NCI-H748 (cell line): ENCODE measurements at regions not wholly inside any gene's neighbourhood (a gene's known extent, or its start where the extent isn't known, plus 50 kb on each side); places are given as distances from the start of the nearest gene placed in this dataset.

Source experiments
- DNase-seq: peaks from one replicate; lab custom pipeline; 2025; ENCODE audit not compliant: unreplicated experiment; lab: John Stamatoyannopoulos, UW

DNA sequence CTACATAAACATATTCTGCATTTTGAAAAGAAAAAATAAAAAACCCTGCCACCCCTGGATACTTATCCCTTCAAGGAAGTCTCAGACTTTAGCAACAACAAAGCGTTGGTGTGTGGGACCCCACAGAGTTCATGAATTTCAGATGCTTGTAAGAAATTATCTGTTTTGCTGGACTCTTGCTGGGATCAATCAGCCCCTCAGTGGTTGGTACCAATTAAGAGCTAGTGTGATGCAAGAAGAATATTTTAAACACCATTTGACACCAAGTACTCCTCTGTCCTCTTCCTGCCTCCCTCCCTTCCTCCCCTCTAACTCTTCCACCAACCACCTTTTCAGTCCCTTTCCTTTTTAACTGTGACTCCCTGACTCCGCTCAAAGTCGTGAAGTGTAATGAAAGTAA lies 51.5 kb downstream of the SST start:
- peak; percentile 5 for DNase-seq

DNA sequence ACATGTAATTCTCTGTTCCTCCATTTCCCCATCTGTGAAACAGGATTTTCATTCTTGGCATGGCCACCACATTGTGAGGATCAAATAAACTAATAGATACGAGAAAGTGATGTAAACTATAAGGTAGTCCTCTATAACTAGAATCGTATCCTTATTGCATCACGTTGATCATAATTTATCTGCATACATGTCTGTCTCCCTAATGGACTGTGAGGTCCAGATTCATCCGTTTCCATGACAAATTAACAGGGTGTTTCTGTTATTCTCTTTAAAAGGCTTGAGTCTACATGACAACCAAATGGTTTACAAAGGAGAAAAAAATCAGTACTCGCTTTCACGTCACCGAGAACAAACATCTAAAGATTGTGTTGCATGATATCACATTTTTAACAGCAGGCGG lies 53.0 kb downstream of the SST start:
- no peak for DNase-seq

DNA sequence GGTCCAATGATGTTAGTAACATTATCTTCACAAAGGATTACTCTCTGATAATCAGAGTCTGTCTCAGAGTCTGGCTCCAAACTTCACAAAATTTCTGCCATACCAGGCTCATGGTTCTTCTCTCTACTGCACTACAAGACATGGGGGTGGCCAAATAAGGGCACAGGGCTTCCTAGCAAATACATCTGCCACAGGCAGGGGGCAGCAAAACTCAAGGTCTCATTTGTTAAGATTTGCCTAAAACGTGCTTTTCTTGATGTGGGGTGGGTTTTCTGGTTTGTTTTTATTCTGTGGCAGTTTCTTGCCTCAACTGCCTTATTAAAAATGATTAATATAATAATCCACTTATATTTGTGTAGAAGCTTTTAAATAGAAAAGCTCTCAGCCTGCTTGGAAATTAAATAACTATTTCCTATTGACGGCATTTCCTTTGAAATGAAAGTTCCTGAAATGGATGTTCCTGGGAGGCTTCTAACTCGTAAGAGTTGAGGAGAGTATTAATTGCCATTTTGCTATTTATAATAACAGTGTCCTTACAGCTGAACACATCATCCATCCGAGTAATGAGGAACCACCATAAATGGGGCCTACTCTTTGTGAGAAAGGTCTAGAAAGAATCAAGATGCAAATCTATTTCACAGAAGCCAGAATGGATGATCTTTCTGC lies 53.8 kb downstream of the SST start:
- peak; percentile 34 for DNase-seq

DNA sequence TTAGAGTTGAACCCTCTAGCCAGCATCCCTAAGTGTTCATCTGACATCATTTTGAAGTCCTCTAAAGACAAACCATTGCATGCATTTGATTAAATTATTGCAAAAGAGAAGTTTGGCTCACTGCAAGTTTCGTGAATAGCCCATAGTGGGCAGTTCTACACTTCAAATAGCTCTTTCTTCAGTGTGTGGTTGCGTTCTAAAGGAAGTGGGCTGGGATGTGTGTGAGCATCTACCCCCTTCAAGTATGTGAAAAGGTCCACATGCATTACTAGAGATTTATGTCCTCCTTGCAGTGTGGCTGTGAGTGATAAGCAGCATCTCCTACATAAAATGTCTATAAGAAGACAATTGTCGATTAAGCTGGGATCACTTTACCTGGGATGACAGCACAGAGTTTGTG lies 54.6 kb downstream of the SST start:
- DNase-seq = no peak

DNA sequence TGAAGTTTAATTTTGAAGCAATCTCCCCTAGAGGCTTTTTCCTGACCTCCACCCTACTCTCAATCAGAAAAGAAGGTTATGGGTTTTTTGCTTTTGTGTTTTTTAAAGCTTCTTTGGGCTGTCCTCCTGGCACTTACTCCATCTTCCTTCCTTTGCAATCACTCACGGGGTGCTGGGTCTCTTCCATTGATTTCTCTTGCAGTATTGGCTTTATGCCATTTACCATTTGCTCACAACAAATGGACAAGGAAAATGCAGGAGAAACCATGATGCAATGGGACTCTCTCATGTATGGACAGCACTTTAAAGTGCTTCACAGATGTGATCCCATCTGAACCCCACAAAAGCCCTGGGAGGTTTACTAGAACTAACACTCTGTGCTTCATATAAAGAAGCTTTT lies 57.5 kb downstream of the SST start:
- DNase-seq = no peak

DNA sequence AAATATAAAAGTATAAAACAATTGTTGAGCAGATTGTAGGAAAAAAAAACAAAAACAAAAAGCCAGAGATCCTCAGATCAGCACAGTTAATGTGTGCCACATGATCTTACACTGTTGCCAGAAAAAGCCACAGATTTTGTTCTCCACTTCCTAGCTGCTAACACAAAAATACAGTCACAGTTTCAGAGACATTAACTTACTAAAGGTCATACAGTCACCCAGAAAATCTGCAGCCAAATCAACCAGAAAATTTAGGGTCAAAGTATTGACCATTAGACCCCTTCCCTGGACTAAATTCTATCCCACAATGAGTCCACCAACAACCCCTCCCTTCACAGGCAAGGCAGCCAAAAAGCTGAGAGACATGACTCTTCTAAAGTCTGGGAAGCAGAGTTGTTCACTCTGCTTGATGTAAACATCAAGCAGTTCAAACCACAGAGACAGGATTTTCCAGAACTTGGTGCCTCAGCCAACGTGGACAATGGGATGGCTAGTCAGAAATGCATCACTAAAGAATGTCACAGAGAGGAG lies 59.1 kb downstream of the SST start:
- DNase-seq = no peak

DNA sequence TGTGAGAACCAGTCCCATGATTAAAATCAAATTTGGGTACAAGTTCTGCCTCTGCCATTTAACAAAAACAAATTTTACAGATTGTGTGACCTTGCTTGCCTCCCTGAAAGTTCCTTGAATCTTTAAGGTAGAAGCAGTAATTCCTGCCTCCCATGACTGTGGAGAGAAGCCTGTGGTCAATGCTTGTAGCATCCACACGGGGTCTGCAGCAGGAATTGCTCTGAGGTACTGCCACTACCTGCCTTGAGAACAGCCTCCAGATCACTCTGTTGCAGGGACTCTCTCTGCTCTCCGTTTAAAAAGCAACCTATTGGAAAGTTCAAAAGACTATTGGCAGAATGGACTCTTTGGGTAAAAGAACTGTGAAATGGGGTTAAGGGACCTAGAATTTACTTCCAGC lies 75.9 kb downstream of the SST start:
- DNase-seq = no peak

DNA sequence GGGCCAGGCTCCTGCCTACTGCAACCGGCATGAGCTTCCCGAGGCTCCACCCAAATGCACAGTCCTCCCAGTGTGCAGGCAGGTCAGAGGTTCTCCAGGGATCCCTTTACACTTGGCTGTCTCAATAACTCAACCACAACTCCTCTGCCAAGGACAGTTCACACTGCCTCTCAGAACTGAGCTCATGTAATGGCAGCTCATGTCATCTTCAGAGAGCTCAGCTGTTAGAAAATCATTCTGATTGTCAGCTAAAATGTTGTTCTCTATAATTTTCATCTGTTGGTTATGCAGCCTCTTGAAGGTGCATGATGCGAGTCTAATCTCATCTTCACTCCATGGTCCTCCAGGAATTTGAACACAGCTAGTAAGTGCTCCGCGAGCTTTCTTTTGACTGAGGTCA lies 76.7 kb downstream of the SST start:
- no peak for DNase-seq

DNA sequence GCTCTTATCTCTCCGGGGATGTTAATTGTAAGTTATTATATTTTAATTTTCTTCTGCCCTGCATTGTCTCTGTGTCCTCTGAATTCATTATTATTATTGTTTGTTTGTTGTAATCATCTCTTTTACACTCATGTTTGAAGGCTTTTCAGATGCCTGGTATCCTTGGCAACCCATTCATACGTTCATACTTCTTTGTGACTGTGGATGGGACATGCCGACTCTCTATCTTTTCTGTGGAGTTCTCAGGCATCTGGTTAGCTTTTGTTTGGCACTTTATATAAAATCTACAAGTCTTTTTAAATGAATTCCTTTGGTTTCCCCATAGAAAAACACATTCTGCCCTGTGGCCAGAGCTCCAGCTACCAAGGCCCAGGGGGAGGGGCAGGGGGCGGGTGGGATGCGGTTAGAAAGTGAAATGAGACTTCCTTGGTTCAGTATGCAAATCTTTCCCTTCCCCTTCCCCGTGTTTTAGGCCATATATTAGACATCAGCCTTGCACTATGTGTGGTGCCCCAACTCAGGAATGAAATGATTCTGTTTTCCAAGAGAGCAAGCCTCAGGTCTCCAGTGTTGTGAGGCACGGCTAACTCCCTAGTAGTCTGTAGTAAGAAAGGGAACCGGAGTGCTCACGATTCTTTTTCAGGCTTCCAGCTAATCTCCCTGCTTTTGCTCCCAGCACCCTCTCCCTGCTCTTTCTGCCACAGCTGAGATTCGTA lies 79.2 kb downstream of the SST start:
- DNase-seq = no peak

DNA sequence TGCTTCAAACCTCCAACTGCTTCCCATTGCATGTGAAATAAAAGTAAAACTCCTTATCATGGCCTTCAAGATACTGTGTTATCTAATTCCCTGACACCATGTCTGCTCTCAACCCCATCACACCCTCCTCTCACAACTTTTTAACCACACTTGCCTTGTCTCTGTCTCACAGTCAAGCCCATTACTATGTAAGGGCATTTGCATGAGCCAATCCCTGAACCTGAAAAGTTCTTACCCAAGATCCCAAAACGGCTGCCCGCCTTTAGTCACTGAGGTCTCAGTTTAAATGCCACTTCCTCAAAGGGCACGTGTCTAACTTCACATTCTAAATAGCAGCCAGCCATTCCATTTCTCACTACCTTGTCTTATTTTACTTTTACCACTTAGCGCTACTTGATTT lies 83.1 kb downstream of the SST start:
- no peak for DNase-seq

DNA sequence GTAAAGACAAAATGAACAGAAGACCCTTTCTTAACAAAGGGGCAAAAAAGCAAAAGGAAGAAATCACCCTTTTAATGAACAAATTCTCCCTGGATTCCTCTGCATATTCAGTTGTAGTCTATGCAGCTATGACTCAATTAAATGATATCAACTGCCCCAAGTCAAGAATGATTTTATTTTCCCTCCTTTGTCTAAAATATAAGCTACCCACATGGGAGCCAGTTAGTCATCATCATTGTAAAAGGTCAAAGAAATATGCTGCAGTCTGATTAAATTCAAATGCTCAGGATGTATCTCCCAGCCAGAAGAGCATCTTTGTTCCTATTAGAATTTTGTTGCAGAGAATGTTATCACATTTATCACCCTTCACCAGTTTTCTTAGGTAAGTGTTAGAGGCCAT lies 84.0 kb downstream of the SST start:
- DNase-seq = no peak

DNA sequence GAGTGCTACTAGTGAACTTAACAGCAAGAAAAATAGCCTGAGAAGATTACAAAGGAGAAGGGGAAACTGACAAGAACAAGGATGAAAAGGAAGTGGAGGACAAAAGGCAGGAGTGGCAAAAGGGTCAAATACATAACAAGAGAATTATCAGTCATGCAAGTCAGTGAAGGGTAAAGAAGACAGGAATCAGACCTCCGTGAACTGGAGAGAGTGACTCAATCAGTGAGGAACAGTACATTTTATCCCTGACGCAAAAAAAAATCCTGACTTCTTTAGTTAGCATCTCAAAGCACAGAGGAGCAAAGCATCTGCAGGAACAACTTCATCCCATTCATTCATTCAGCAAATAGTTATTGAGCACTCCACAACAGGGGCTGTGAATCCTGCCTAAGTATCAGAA lies 97.8 kb downstream of the SST start:
- DNase-seq = no peak

DNA sequence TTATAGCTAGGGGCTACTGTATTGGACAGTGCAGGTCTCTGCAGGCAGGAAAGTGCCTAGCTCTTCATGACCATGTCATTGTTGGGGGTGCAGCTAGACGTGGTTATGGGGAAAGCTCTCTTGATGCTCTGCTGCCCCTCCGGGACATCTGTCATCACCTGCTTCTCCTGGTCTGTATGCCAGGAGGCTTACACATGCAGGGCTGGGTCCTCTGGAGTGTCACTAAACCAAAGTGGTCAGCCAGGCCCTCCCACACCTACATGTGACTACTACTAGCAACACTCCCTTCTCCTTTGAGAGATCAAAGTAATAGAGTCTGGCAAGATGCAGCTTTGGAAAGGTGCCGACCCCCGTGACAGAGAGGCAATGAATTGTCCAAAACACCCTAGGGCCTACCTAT lies 98.5 kb downstream of the SST start:
- DNase-seq = no peak

DNA sequence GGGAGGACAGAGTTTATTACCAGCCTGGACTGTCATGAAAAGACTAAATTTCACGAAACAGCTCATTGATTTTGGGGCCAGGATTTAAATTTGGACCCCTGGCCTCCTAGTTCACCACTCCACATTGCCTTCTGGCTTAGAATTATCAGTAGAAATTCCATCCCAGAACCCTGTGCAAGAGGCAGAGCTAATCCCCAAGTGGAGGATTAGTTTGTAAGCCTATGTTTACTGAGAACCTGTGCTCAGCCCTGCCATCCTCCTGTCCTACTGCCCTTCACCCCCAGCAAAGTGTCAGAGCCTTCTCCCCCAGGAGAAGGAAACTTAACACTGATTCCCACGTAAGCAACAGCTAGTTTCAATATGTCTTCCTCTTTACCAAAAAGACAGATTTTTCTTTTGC lies 99.4 kb downstream of the SST start:
- no peak for DNase-seq

DNA sequence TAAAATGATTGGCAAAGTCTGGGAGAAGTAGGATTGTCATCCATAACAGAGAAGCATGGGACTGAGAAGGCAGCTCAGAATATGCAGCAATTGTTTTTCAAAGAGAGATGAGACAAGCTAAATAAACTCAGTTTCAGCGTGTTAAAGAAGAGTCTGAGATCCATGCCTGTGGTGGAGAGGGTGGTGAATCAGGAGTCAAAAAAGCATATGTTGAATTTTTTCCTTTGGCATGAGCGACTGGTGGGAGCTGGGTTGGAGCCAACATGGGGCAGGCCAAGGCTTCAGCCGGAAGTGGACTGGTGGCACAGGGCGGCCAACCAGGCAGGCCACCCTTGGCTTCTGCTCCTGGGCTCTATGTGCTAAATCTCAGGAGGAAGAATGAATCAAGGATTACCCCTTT lies 102.0 kb downstream of the SST start:
- DNase-seq = no peak

DNA sequence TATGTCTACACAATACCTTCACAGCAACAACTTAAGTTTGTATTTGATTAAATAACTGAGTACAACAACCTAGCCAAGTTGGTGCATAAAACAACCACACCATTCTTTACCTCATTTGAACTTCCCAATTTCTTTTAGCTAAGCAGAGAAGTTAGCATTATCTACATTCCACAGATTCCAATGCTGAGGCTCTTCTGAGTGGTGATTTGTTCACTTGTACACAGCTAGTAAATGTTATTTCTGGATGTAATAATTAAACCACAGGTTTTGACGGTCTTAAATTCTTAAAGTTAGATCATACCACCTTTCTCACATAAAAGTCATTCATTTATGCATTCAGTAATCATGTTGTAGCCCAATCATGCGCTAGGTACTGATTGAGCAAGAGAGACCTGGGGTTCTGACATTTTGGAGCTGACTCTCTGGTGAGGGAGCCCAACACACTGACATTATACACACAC lies 102.5 kb downstream of the SST start:
- no peak for DNase-seq

DNA sequence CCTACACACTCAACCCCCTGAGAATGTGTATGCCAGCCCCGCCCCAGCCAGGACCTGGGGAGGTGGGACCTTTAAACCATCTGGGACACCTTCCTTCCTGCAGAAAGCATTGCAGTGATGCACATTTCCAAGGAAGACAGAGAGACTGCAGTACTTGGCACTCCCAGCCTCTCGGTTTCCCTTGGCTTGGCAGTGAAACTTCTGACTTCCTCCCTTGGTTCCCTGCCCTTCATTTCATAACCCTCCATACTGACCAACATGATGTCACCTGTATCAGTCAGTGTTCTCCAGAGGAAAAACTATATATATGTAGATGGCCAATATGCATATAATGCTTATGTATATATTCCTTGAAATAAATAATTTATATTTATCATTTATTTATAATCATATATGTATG lies 103.2 kb downstream of the SST start:
- DNase-seq = no peak

DNA sequence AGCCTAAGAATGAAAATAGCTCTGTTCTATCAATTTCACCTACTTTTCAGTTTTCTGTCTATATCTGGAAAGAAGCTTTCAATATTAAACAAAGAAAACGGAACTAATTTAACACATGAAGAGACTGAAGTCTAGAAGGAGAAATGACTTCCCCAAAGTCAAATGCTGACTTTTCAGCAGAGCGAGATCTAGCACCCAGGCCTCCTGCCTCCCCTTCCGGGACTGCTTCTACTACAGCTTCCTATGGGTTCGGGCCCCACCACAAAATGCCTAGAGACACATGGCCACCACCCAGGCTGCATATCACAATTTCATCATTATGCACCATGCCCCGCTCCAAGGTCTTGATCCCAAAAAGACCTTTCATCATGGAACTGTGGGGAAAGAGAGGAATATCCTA lies 104.5 kb downstream of the SST start:
- DNase-seq = no peak

DNA sequence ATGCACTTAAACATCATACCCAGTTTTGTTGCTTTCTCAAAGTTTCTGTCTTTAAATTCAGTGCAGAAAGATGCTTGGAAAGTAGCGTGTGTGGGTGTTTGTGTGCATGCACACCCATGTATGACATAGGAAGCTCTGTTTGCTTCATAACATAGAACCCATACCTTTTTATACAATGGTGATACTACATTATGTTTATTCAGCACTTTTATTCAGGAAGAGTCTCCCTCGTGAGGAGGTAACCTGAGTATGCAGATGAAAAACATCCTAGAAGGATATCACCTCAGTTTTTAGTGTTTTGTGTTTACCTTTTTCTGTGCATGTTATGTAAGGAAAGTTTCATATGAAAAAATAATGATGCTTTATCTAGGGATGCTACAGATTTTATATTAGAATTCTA lies 111.2 kb downstream of the SST start:
- no peak for DNase-seq

DNA sequence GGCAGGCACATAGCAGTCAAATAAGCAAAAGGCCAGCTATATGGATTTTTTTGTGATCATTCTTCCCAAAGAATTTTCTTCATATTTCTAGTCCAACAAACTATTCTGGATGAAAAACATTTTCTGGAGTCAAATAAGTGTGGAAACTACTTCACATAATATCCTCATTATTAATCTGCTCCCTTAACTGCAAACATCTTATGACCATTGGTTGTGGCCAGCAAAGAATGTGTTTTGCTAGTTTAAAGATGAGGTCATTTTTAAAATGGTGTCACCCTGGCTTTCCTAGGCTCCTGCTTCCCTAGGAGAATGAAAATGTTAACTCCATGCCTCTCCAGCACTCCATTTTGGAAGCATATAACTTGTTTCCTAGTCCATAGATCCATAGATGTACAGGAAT lies 118.8 kb downstream of the SST start:
- no peak for DNase-seq

DNA sequence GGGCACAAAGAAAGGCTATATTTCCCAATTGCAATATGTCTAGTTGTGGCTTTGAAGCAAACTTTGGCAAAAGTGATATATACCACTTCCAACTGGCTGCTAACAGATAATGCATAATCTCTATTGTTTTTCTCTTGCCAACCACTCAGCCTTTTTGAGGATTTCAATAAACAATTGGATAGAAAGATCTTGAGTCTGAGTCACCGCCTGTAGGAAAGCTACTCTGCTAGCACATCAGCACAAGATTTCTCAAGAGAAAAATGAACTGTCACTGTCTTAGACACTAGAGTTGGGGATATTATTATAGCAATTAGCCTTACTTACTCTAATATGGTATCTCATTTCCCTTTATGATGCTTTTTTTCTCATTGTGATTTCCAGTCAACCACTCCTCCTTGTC lies 119.7 kb downstream of the SST start:
- no peak for DNase-seq

DNA sequence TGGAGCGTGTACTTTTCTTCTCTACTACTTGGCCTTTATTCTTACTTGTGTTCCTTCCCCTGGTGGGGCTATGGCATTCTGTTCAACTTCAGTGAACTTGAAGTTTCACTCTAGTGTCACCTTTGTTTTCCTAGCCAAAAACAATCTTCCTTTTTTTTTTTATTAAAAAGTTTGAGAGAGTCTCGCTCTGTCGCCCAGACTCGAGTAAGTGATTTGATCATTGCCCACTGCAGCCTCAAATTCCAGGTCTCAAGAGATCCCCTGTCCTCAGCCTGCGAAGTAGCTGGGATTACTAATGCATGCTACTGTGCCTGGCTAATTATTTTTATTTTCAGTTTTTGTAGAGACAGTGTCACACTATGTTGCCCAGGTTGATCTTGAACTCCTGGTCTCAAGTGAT lies 124.8 kb downstream of the SST start:
- no peak for DNase-seq

DNA sequence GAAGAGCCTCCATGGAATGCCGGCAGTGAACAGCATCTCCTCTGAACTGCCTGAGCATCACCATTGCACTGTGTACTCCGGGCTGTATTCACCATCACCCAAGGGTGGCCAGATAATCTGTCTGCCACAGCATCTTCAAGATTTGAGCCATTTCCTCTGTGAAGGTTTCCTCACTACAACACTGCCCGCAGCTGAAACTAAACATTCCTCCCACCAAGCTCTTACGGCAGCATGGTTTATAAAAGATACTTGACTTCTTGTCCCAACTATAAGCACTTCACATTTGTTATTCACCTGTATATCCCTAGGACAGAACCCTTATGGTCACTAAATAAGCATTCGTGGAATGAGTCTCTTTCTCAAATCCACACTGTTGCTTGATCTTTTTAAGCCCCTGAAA lies 125.9 kb downstream of the SST start:
- no peak for DNase-seq
